Gastroesophageal sphincter (tissue), 3 donors: ENCODE measurements at regions not wholly inside any gene's neighbourhood (a gene's known extent, or its start where the extent isn't known, plus 50 kb on each side); places are given as distances from the start of the nearest gene placed in this dataset.

ENCODE experiments used
- CTCF ChIP-seq, 4 experiments: fragments of 200-600 bp in 2 of 4; fragments of 450-650 bp in 2 of 4; sonication (generic) in 1 of 4; IDR thresholded peaks; one replicate each; pipeline ENCODE4 v1.5.1; 2017 to 2019; ENCODE audit warnings: antibody characterized with exemption in 4 of 4, mild to moderate bottlenecking in 2 of 4, moderate library complexity in 2 of 4
- POLR2AphosphoS5 ChIP-seq: sonication (generic); formaldehyde crosslinking; IDR thresholded peaks from one replicate; pipeline ENCODE4 v1.6.1; 2017; ENCODE audit warnings: antibody characterized with exemption

- no peak for TF ChIP-seq POLR2AphosphoS5
- TF ChIP-seq CTCF (IDR thresholded peaks at IDR 0.05): no peak
Observed at GRCh38 chr10:107364872-107365271, 200.4 kb upstream of the SORCS1 start.
